ENCODE measurements at regions not wholly inside any gene's neighbourhood (a gene's known extent, or its start where the extent isn't known, plus 50 kb on each side); places are given as distances from the start of the nearest gene placed in this dataset.

DNA sequence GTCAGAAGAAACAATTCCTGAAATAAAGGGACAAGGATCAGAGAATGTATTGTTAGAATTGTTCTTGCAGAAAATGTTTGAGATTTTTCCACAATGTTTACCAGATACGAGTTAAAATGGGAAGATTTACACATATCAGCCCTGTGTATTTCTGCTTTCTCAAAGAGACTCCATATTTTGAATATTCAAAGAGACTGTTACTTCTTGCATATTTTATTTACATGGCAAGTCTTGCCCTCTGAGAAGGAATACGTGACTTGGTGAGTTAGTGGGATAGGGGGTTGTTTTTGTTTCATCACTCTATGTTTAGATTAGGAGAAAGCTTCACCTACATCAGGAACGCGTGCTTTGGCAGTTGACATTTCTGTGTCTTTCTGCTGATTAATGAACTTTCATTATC is 56.1 kb upstream of the ZDHHC17 start:
- 79 to 81% methylated on average over 4 of the region's 4 CpGs for WGBS, 2 donors
- no peak for DNase-seq (ENCODE audit: low spot score in 2 of 2)
- intact Hi-C loops (cut with DNase I; ENCODE audit: low total_unique reads) = no loop called here
- no peak overlapping the region for H3K4me3 ChIP-seq (ENCODE audit: low read depth, poor library complexity, severe bottlenecking)
- TF ChIP-seq POLR2A (IDR thresholded peaks at IDR 0.05) = no peak
- TF ChIP-seq, protein P1, sequence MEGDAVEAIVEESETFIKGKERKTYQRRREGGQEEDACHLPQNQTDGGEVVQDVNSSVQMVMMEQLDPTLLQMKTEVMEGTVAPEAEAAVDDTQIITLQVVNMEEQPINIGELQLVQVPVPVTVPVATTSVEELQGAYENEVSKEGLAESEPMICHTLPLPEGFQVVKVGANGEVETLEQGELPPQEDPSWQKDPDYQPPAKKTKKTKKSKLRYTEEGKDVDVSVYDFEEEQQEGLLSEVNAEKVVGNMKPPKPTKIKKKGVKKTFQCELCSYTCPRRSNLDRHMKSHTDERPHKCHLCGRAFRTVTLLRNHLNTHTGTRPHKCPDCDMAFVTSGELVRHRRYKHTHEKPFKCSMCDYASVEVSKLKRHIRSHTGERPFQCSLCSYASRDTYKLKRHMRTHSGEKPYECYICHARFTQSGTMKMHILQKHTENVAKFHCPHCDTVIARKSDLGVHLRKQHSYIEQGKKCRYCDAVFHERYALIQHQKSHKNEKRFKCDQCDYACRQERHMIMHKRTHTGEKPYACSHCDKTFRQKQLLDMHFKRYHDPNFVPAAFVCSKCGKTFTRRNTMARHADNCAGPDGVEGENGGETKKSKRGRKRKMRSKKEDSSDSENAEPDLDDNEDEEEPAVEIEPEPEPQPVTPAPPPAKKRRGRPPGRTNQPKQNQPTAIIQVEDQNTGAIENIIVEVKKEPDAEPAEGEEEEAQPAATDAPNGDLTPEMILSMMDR (IDR thresholded peaks at IDR 0.05) = no peak

DNA sequence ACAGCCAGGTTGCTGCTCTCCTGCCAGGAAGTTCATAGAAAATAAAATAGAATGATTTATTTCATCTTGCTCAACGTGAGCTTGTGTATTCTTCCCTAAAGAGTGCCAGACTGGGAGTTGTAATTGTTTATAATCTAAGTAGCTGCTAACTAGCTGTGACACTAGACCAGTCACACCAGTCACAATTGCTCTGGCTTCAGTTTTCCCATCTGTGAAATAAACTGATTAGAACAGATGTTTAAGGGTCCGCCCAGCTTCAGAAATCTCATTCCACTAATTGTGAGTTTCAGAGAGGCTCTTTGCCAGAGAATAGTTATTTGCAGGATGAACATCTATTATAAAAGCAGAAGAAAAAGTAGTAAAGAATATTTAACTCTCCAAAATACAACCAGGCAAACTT is 55.6 kb upstream of the ZDHHC17 start:
- 46 to 53% methylated on average over 2 of the region's 2 CpGs for WGBS, 2 donors
- TF ChIP-seq, protein P1 (IDR thresholded peaks at IDR 0.05) = no peak
- TF ChIP-seq POLR2A (IDR thresholded peaks at IDR 0.05) = no peak
- DNase-seq (ENCODE audit: low spot score in 2 of 2) = no peak
- intact Hi-C loops (cut with DNase I; ENCODE audit: low total_unique reads) = no loop called here
- no peak overlapping the region for H3K4me3 ChIP-seq (ENCODE audit: low read depth, poor library complexity, severe bottlenecking)

DNA sequence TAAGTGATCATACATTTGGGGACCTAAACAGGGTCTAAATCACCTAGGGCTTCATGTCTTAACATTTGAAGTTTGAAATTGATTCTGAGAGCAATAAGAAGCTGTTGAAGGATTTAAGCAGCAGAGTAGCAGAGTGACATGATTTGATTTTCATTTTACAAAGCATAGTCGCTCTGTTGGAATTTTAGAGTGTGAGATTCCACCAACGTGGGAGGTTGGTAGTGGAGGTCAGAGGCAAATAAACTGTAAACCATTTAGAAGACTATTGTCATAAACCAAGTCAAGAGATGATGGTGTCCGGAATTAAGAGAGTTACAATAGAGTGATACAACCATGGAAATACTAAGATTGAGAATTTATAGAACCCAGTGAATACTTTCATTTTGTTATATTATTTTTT is 52.7 kb upstream of the ZDHHC17 start:
- intact Hi-C loops (cut with DNase I; ENCODE audit: low total_unique reads) = no loop called here
- DNase-seq (ENCODE audit: low spot score in 2 of 2) = no peak
- WGBS, 2 donors = 78 to 85% methylated on average over 3 of the region's 3 CpGs

DNA sequence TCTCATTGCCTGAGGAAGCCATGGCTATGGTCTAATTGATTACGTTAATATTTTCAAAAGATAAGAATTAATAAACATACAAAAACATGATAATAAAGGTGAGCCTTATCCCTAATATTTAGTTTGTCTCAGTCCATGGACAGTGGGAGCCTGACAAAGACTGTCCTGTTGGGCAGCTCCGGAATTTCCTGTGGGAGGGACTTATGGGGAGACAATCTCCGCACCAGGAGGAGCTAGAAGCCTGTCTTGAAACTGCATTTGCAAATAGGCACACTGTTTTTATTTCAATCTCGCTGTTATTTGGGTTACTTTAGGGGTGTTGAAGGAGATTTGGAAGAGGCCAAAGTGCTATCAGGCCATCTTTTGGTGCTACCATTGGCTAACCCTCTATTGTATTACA is 50.8 kb upstream of the ZDHHC17 start:
- TF ChIP-seq, protein P1 (IDR thresholded peaks at IDR 0.05) = no peak
- no peak for TF ChIP-seq POLR2A (IDR thresholded peaks at IDR 0.05)
- no peak for DNase-seq (ENCODE audit: low spot score in 2 of 2)
- intact Hi-C loops (cut with DNase I; ENCODE audit: low total_unique reads) = no loop called here
- no peak overlapping the region for H3K4me3 ChIP-seq (ENCODE audit: low read depth, poor library complexity, severe bottlenecking)
- WGBS, 2 donors = 74 to 78% methylated on average over 4 of the region's 4 CpGs

More for the DNA sequence above, 52.7 kb upstream of the ZDHHC17 start:
- TF ChIP-seq, protein P1 (IDR thresholded peaks at IDR 0.05) = no peak
- TF ChIP-seq POLR2A (IDR thresholded peaks at IDR 0.05) = no peak
- H3K4me3 ChIP-seq (ENCODE audit: low read depth, poor library complexity, severe bottlenecking) = no peak overlapping the region

DNA sequence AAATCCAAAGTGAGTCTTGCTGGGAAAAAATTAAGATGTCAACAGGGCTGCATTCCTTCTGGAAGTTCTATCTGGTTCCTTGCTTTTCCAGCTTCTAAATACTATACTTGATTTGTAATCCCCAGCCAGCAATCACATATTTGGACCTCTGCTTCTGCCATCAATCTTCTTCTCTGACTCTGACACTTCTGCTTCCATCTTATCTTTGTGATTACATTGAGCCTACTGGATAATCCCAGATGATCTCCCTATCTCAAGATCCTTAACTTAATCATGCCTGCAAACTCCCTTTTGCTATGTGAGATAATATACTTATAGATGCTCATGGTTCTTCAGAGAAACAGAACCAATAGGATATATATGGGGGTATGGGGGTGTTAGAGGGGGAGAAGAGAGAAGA is 49.9 kb upstream of the ZDHHC17 start:
- TF ChIP-seq, protein P1 (IDR thresholded peaks at IDR 0.05) = no peak
- TF ChIP-seq POLR2A (IDR thresholded peaks at IDR 0.05) = no peak
- no peak for DNase-seq (ENCODE audit: low spot score in 2 of 2)
- intact Hi-C loops (cut with DNase I; ENCODE audit: low total_unique reads) = no loop called here
- H3K4me3 ChIP-seq (ENCODE audit: low read depth, poor library complexity, severe bottlenecking) = no peak overlapping the region

Measured in lower leg skin (tissue), 4 donors.